Smooth muscle cell (in vitro differentiated cells): ENCODE measurements at regions not wholly inside any gene's neighbourhood (a gene's known extent, or its start where the extent isn't known, plus 50 kb on each side); places are given as distances from the start of the nearest gene placed in this dataset.

ENCODE experiments used
- DNase-seq: peaks from one replicate; lab custom pipeline; 2025; ENCODE audit not compliant: unreplicated experiment; lab: John Stamatoyannopoulos, UW
- H2AFZ ChIP-seq: fragments of 200-600 bp; sonication (generic); 2 replicates; pipeline ENCODE4 v1.6.0; 2016; ENCODE audit warnings: antibody characterized with exemption, low read depth, mild to moderate bottlenecking
- H3F3A ChIP-seq: fragments of 200-600 bp; sonication (generic); 2 replicates; pipeline ENCODE4 v1.6.0; 2017; ENCODE audit warnings: antibody characterized with exemption, low read depth
- H3K27ac ChIP-seq: fragments of 200-600 bp; sonication (generic); 2 replicates; pipeline ENCODE4 v1.5.1; 2016; ENCODE audit warnings: low read depth, mild to moderate bottlenecking
- H3K27me3 ChIP-seq: fragments of 200-600 bp; sonication (generic); 2 replicates; pipeline ENCODE4 v1.6.1; 2016; ENCODE audit warnings: low read depth, mild to moderate bottlenecking
- H3K36me3 ChIP-seq: fragments of 200-600 bp; sonication (generic); 2 replicates; pipeline ENCODE4 v1.5.1; 2016; ENCODE audit warnings: low read depth
- H3K4me1 ChIP-seq: fragments of 200-600 bp; sonication (generic); 2 replicates; pipeline ENCODE4 v1.5.1; 2016; ENCODE audit warnings: low read depth
- H3K4me2 ChIP-seq: fragments of 200-600 bp; sonication (generic); 2 replicates; pipeline ENCODE4 v1.6.0; 2016; ENCODE audit warnings: mild to moderate bottlenecking
- H3K4me3 ChIP-seq: fragments of 200-600 bp; sonication (generic); 2 replicates; pipeline ENCODE4 v1.5.1; 2016; ENCODE audit warnings: mild to moderate bottlenecking
- H3K79me2 ChIP-seq: fragments of 200-600 bp; sonication (generic); 2 replicates; pipeline ENCODE4 v1.6.0; 2016; ENCODE audit warnings: low read depth, mild to moderate bottlenecking
- H3K9ac ChIP-seq: fragments of 200-600 bp; sonication (generic); 2 replicates; pipeline ENCODE4 v1.6.0; 2016; ENCODE audit warnings: low read depth
- H3K9me3 ChIP-seq: fragments of 200-600 bp; sonication (generic); replicated peaks from 2 replicates; pipeline ENCODE4 v1.5.1; 2016; ENCODE audit warnings: low read depth
- H4K20me1 ChIP-seq: fragments of 200-600 bp; sonication (generic); 2 replicates; pipeline ENCODE4 v1.6.0; 2016; ENCODE audit warnings: low read depth
- whole genome bisulfite sequencing: methylation state at CpG from one replicate; pipeline ENCODE4 v1.1.7; 2016; ENCODE audit warnings: low lambda C conversion rate; 5-methylcytosine and 5-hydroxymethylcytosine counted together
- TF ChIP-seq, protein P1 (sequence below): fragments of 200-600 bp; sonication (generic); IDR thresholded peaks from 2 replicates; pipeline ENCODE4 v1.5.1; 2017; ENCODE audit warnings: borderline replicate concordance, mild to moderate bottlenecking, antibody characterized with exemption; ENCODE audit not compliant: insufficient read depth, poor library complexity, severe bottlenecking

DNA sequence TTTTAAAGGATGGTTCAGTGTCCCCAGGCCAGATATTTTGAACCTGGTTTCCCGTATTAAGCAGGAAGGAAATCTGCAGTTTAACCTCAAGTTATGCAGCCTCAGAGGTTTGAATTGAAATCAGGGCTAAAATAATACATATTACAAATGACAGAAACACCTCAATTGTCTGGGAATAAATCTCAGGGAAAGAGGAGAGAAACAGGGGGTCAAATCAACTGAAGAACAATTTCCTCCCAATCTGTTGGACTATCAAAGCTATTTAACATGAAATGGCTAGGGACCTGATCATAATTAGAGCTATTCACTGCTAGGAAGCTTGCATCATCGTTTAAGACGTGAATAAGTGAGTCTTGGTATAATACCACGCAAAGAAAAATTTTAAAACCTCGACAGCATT is 150.0 kb upstream of the ARHGAP28 start:
- WGBS, result 90% methylated on average over 5 of the region's 5 CpGs
- H2AFZ ChIP-seq, result no peak overlapping the region
- H3K4me3 ChIP-seq, result no peak overlapping the region
- DNase-seq, result no peak
- H3K4me1 ChIP-seq, result no peaks in the 10 kb centered on the region
- no peak overlapping the region for H3K27ac ChIP-seq
- TF ChIP-seq, protein P1, sequence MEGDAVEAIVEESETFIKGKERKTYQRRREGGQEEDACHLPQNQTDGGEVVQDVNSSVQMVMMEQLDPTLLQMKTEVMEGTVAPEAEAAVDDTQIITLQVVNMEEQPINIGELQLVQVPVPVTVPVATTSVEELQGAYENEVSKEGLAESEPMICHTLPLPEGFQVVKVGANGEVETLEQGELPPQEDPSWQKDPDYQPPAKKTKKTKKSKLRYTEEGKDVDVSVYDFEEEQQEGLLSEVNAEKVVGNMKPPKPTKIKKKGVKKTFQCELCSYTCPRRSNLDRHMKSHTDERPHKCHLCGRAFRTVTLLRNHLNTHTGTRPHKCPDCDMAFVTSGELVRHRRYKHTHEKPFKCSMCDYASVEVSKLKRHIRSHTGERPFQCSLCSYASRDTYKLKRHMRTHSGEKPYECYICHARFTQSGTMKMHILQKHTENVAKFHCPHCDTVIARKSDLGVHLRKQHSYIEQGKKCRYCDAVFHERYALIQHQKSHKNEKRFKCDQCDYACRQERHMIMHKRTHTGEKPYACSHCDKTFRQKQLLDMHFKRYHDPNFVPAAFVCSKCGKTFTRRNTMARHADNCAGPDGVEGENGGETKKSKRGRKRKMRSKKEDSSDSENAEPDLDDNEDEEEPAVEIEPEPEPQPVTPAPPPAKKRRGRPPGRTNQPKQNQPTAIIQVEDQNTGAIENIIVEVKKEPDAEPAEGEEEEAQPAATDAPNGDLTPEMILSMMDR, result no peak
- no peaks in the 10 kb centered on the region for H3F3A ChIP-seq
- no peak overlapping the region for H3K9ac ChIP-seq
- no peaks in the 10 kb centered on the region for H3K79me2 ChIP-seq
- no peaks in the 10 kb centered on the region for H3K9me3 ChIP-seq
- no peak overlapping the region for H3K4me2 ChIP-seq
- no peaks in the 10 kb centered on the region for H3K36me3 ChIP-seq
- H4K20me1 ChIP-seq, result no peaks in the 10 kb centered on the region
- H3K27me3 ChIP-seq, result no peaks in the 10 kb centered on the region

DNA sequence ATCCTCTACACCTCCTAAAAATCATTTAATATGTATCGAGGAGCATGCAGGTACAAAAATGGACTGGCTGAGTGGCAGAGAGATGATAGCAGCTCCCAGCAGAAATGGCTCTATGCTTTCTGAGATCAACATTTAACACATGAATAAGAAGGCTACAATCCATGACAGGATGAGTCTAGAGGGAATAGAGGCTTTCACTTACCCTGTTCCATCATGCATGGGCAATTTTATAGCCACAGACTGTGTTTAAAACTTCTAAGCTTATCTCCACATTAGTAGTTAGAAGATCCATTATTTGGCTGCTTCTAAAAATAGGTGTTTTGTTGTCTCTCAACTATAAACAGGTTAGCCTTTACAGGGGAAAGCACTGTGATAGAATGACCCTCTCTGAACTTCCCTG is 149.1 kb upstream of the ARHGAP28 start:
- WGBS, result 94% methylated on average over 1 of the region's 1 CpG
- H3K27ac ChIP-seq, result no peak overlapping the region
- TF ChIP-seq, protein P1, result no peak

DNA sequence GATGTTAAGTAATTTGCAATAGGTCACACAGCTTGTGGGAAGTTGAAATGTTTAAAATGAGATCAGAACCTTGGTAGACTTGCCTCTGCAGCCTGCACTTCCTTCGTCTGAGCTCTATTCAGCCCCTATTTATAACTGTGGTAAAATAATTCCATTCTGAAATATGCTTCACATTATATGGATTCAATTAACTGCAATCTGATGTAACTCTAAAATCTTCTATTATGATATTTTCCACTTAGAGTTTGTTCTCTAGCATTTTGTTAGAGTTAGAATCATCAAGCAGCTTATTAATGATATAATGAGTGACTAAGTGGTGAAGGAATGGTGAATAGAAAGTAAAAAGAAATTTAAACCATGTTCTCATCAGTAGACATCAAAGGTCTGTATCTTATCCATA is 139.6 kb upstream of the ARHGAP28 start:
- H3K27ac ChIP-seq, result no peak overlapping the region
- no peaks in the 10 kb centered on the region for H4K20me1 ChIP-seq
- DNase-seq, result no peak
- no peaks in the 10 kb centered on the region for H3K79me2 ChIP-seq
- H3F3A ChIP-seq, result no peaks in the 10 kb centered on the region
- no peaks in the 10 kb centered on the region for H3K9me3 ChIP-seq
- no peak overlapping the region for H3K4me3 ChIP-seq
- no peaks in the 10 kb centered on the region for H3K4me1 ChIP-seq
- H3K27me3 ChIP-seq, result no peaks in the 10 kb centered on the region
- H3K9ac ChIP-seq, result no peak overlapping the region
- no peak overlapping the region for H2AFZ ChIP-seq
- no peaks in the 10 kb centered on the region for H3K36me3 ChIP-seq
- 82% methylated on average over 1 of the region's 1 CpG for WGBS
- TF ChIP-seq, protein P1, result no peak
- H3K4me2 ChIP-seq, result no peak overlapping the region

More for the DNA sequence above, 149.1 kb upstream of the ARHGAP28 start:
- no peak overlapping the region for H2AFZ ChIP-seq
- no peak for DNase-seq
- no peaks in the 10 kb centered on the region for H3K27me3 ChIP-seq
- no peak overlapping the region for H3K4me3 ChIP-seq
- no peaks in the 10 kb centered on the region for H3F3A ChIP-seq
- H4K20me1 ChIP-seq, result no peaks in the 10 kb centered on the region
- no peaks in the 10 kb centered on the region for H3K9me3 ChIP-seq
- no peaks in the 10 kb centered on the region for H3K36me3 ChIP-seq
- no peaks in the 10 kb centered on the region for H3K79me2 ChIP-seq
- no peak overlapping the region for H3K4me2 ChIP-seq
- no peaks in the 10 kb centered on the region for H3K4me1 ChIP-seq
- no peak overlapping the region for H3K9ac ChIP-seq

GRCh38 chr18:6590326-6590725 is 139.2 kb upstream of the ARHGAP28 start:
- H3K4me3 ChIP-seq, result no peak overlapping the region
- TF ChIP-seq, protein P1, result no peak
- H4K20me1 ChIP-seq, result no peaks in the 10 kb centered on the region
- no peaks in the 10 kb centered on the region for H3K27me3 ChIP-seq
- no peak for DNase-seq
- no peak overlapping the region for H3K27ac ChIP-seq
- H3K4me2 ChIP-seq, result no peak overlapping the region
- H3K9ac ChIP-seq, result no peak overlapping the region
- 89% methylated on average over 3 of the region's 3 CpGs for WGBS
- no peaks in the 10 kb centered on the region for H3K4me1 ChIP-seq
- H3K79me2 ChIP-seq, result no peaks in the 10 kb centered on the region
- no peaks in the 10 kb centered on the region for H3F3A ChIP-seq
- no peak overlapping the region for H2AFZ ChIP-seq
- H3K9me3 ChIP-seq, result no peaks in the 10 kb centered on the region
- H3K36me3 ChIP-seq, result no peaks in the 10 kb centered on the region
